8988T (cell line): ENCODE measurements at regions not wholly inside any gene's neighbourhood (a gene's known extent, or its start where the extent isn't known, plus 50 kb on each side); places are given as distances from the start of the nearest gene placed in this dataset.

Experiments
- DNase-seq: peaks from one replicate; pipeline ENCODE4 v3.0.0; 2011

GRCh38 chr6:47114460-47114859 is 72.3 kb upstream of the ADGRF1 start:
- no peak for DNase-seq

DNA sequence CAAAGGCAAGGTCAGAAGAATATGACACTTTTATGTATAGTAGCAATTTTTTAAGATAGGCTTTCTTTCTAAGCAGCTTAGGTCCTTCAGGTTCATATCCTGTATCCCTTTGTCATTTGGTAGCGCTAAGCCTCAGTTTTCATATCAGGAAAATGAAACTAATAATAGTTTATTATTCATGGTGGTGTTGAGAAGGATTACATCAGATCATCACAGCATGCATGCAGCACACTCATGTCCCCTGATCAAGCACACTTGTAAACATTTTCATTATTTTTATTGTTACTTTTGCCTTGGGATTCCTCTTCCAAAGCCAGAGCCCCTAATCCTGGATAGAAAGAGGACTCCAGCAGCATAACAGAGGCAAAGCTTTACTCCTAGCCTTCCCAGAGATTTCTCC is 70.2 kb upstream of the ADGRF1 start:
- DNase-seq: no peak

GRCh38 chr6:47111685-47112084 is 69.6 kb upstream of the ADGRF1 start:
- DNase-seq: no peak

- no peak for DNase-seq
Observed at GRCh38 chr6:47109281-47109680, 67.1 kb upstream of the ADGRF1 start.

DNA sequence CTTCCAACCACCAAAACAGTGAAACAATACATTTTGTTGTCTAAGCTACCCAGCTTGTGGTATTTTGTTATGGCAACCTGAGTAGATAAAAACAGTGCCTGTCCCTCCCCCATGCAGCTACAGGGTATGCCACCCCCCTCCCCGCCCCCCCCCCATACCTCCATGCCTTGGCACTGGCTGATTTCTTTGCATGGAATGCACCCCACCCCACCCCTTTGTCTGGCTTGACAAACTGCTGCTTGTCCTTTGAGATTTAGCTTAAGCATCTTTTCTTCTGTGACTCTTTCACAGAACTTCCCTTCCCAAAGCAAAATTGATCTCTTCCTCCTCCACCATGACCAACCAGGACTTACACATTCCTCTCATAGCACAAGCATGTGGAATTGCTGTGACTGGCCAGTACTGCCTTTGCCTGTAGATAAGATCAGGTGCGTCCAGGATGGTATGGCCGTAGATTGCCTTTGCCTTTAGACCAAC is 64.6 kb upstream of the ADGRF1 start:
- no peak for DNase-seq

DNA sequence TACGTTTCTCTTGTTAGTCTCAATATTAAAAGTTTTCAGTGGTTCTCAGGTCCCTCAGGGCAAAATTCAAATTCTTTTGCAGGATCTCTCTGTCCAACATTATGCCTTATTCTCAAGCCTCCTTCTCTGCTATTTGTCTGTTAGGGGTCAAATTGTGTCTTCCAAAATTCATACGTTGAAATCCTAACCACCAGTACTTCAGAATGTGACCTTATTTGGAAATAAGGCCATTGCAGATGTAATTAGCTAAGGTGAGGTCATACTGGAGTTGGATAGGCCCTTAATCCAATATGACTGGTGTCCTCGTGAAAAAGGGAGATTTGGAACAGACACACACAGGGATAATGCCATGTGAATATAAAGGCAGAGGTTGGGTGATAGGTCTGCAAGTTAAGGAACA is 64.1 kb upstream of the ADGRF1 start:
- DNase-seq: no peak

GRCh38 chr6:47105469-47106178 is 63.5 kb upstream of the ADGRF1 start:
- no peak for DNase-seq

GRCh38 chr6:47103931-47104330 is 61.8 kb upstream of the ADGRF1 start:
- DNase-seq: no peak

- DNase-seq: no peak
Observed at GRCh38 chr6:47102331-47102730, 60.2 kb upstream of the ADGRF1 start.

GRCh38 chr6:47098570-47098993 is 56.5 kb upstream of the ADGRF1 start:
- no peak for DNase-seq

GRCh38 chr6:47097092-47097945 is 55.2 kb upstream of the ADGRF1 start:
- peak; percentile 30 for DNase-seq

DNA sequence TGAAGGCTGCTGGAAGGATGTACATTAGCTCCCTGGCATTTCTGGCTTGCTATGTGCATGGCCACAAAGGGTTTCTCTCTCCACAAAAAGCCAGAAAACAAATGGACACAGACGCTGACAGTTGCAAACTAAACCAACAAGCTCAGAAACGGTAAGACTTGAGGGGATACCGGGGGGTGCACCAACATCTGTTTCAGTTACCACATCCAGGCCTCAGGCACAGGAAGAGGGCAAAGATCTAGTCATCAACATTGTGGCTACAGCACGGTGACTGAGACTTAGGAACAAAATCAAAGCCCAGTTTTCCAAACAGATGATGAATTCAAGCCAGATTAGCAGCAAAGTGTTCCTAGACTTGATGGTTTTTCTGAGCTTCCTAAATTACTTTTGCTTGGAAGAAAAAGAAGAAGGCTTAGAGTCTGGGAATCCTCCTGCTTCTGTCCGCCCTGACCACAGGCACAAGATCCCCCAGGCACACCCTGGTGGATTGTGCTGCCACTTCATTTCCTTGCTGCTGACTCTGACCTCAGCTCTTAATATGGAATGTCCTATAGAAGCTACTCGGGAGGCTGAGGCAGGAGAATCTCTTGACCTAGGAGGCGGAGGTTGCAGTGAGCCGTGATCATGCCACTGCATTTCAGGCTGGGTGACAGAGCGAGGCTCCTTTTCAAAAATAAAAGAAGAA is 54.2 kb upstream of the ADGRF1 start:
- DNase-seq: no peak

DNA sequence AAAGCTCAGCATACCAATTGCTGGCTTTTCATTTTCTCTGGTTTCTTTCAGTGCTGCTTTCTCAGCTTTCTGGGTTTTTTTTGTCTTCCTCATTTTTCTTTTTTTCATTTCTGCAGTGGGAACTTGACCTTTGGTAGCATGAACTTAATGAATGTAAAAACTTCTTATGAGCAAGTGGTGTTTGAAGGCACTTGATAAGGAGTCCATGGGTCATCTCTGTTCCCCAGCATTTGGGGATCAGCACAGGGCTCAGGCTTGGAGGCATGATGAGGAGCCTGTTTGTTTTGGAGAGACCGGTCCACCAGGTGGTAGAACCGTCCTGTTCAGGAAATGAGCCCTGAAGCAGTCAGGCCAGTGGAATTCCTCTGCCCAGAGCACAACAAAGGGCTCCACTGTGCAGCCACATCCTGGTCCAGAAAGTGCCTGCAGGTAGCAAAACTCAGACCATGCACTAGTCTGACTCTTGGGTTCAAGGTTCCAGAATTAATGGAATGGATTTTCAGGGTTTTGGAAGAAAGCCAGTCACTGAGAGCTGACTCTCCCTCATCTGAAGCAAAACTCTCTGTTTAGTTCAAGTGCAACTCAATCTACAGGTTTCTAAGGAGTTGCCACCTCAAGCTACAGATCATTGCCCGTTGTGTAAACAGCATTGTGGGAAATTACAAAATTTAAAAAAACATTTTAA is 52.3 kb upstream of the ADGRF1 start:
- DNase-seq: no peak

DNA sequence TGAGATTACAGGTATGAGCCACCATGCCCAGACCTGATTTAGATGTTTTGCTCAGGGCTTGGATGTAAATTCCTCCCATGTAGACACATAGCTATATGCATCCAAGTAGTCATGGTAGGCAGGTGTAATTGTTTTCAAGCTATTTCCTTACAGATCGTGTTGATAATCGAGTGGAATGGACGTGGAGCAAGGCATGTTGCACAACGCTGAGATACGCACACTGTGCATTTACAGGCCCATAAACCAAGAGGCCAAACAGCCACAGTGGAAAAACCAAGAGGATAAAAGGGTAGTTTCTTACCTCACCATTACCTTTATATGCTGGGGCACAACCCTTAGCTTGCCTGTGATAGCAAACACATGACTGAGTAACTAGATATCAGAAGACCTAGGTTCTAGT is 51.0 kb upstream of the ADGRF1 start:
- no peak for DNase-seq

GRCh38 chr6:47091886-47092668 is 49.9 kb upstream of the ADGRF1 start:
- DNase-seq: no peak
